ENCODE measurements at regions not wholly inside any gene's neighbourhood (a gene's known extent, or its start where the extent isn't known, plus 50 kb on each side); places are given as distances from the start of the nearest gene placed in this dataset.

DNA sequence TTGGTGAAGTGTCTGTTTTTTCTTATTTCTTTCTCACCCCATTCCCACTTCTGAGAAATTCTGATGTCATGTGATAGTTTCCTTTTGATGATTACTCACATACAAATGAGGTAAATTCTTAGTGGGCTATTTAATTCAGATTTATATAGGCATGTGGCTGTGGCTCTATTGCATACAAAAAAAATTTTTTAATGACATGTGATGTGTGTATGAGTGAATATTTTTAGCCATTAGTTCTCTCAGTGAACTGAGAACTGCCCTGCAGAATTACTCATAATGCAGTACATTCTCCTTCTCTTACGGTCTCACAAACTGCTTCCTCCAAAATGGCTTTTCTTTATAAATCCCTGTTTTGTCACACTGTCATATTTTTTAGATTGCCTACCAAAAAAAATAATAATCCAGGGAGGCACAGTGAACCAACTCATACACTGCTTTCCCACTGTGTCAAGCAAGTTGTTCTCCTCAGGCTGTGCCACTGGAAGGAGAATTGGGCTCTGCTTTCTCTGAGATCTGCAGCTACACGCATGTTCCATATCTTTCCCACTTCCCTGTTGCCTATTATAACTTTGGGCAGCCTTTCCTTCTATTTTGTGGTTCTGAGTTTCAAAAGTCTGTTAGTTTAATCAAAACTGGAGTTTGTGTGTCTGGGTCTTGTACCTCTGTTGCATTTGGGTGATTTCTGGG is 415.7 kb upstream of the THBS1 start:
- TF ChIP-seq, protein P1, sequence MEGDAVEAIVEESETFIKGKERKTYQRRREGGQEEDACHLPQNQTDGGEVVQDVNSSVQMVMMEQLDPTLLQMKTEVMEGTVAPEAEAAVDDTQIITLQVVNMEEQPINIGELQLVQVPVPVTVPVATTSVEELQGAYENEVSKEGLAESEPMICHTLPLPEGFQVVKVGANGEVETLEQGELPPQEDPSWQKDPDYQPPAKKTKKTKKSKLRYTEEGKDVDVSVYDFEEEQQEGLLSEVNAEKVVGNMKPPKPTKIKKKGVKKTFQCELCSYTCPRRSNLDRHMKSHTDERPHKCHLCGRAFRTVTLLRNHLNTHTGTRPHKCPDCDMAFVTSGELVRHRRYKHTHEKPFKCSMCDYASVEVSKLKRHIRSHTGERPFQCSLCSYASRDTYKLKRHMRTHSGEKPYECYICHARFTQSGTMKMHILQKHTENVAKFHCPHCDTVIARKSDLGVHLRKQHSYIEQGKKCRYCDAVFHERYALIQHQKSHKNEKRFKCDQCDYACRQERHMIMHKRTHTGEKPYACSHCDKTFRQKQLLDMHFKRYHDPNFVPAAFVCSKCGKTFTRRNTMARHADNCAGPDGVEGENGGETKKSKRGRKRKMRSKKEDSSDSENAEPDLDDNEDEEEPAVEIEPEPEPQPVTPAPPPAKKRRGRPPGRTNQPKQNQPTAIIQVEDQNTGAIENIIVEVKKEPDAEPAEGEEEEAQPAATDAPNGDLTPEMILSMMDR (IDR thresholded peaks at IDR 0.05; ENCODE audit: low read length): no peak
- TF ChIP-seq EZH2 (IDR thresholded peaks at IDR 0.05; ENCODE audit: borderline replicate concordance, low read length): no peak
